CD14-positive monocyte (primary cell): ENCODE measurements at regions not wholly inside any gene's neighbourhood (a gene's known extent, or its start where the extent isn't known, plus 50 kb on each side); places are given as distances from the start of the nearest gene placed in this dataset.

Source experiments
- DNase-seq, 3 donors: peaks; one replicate each; pipeline ENCODE4 v3.0.0-alpha.2; 2011 to 2022
- H2AFZ ChIP-seq: 2 replicates; pipeline ENCODE4 v1.6.0; 2012; ENCODE audit warnings: mild to moderate bottlenecking, low read depth, low read length, inconsistent platforms; ENCODE audit not compliant: insufficient read depth, poor library complexity, severe bottlenecking
- H3K27ac ChIP-seq, 2 donors: 1 replicate in 1 of 2; 2 replicates in 1 of 2; pipeline ENCODE4 v1.5.1; 2012 to 2013; ENCODE audit warnings: low read length in 2 of 2, control low read depth in 1 of 2, inconsistent platforms in 1 of 2, low read depth in 1 of 2, mild to moderate bottlenecking in 1 of 2
- H3K27me3 ChIP-seq, 2 donors: one replicate each; pipeline versions ENCODE4 v1.6.0 to v1.6.1; 2011 to 2013; ENCODE audit warnings: low read length in 2 of 2; ENCODE audit not compliant: control insufficient read depth in 2 of 2, insufficient read depth in 2 of 2
- H3K36me3 ChIP-seq, 2 donors: replicated peaks in 1 of 2; 1 replicate in 1 of 2; 2 replicates in 1 of 2; pipeline versions ENCODE4 v1.5.1 to v1.6.1; 2012 to 2013; ENCODE audit warnings: low read length in 2 of 2, control low read depth in 1 of 2, inconsistent platforms in 1 of 2, mild to moderate bottlenecking in 1 of 2; ENCODE audit not compliant: insufficient read depth in 2 of 2, control insufficient read depth in 1 of 2
- H3K4me1 ChIP-seq, 2 donors: 1 replicate in 1 of 2; 2 replicates in 1 of 2; pipeline versions ENCODE4 v1.5.1 to v1.6.1; 2012 to 2013; ENCODE audit warnings: low read length in 2 of 2, control low read depth in 1 of 2, inconsistent platforms in 1 of 2, mild to moderate bottlenecking in 1 of 2, moderate library complexity in 1 of 2; ENCODE audit not compliant: insufficient read depth in 2 of 2, control insufficient read depth in 1 of 2
- H3K4me2 ChIP-seq: replicated peaks from 2 replicates; pipeline ENCODE3; 2012; ENCODE audit warnings: low read length, moderate library complexity, mild to moderate bottlenecking; ENCODE audit not compliant: poor library complexity, severe bottlenecking; ENCODE audit errors: extremely low read depth
- H3K4me3 ChIP-seq, 3 experiments: fragments of 200-600 bp in 1 of 3; sonication (generic) in 1 of 3; replicated peaks in 1 of 3; 1 replicate in 2 of 3; 2 replicates in 1 of 3; pipeline ENCODE4 v1.5.1; 2011 to 2013; ENCODE audit warnings: low read length in 3 of 3, mild to moderate bottlenecking in 3 of 3, control low read depth in 2 of 3, low read depth in 2 of 3, inconsistent platforms in 1 of 3, moderate library complexity in 1 of 3
- H3K79me2 ChIP-seq: 2 replicates; pipeline ENCODE4 v1.6.0; 2012; ENCODE audit warnings: mild to moderate bottlenecking, control low read depth, inconsistent platforms, low read length, moderate library complexity; ENCODE audit not compliant: insufficient read depth
- H3K9ac ChIP-seq: 2 replicates; pipeline ENCODE4 v1.6.0; 2017; ENCODE audit warnings: low read length, mild to moderate bottlenecking; ENCODE audit not compliant: insufficient read depth, poor library complexity, severe bottlenecking
- H3K9me3 ChIP-seq, 2 donors: replicated peaks in 1 of 2; 1 replicate in 1 of 2; 2 replicates in 1 of 2; pipeline versions ENCODE4 v1.5.1 to v1.6.1; 2012 to 2013; ENCODE audit warnings: low read length in 2 of 2, control low read depth in 1 of 2; ENCODE audit not compliant: control insufficient read depth in 1 of 2, insufficient read depth in 1 of 2
- H4K20me1 ChIP-seq: 2 replicates; pipeline ENCODE4 v1.6.0; 2012; ENCODE audit warnings: mild to moderate bottlenecking, low read length, control low read depth, moderate library complexity; ENCODE audit not compliant: insufficient read depth
- H3K27ac Mint-ChIP-seq, 7 donors: one replicate each; pipeline ENCODE4 v1.8.0; 2020; ENCODE audit warnings: mild to moderate bottlenecking in 7 of 7, mixed read lengths in 7 of 7, moderate library complexity in 6 of 7, inconsistent platforms in 2 of 7
- H3K27me3 Mint-ChIP-seq, 3 donors: one replicate each; pipeline ENCODE4 v1.8.0; 2021 to 2022; ENCODE audit warnings: low read depth in 3 of 3, mild to moderate bottlenecking in 3 of 3, mixed read lengths in 3 of 3, moderate library complexity in 3 of 3, inconsistent platforms in 1 of 3
- H3K36me3 Mint-ChIP-seq, 2 donors: one replicate each; pipeline ENCODE4 v1.8.0; 2020; ENCODE audit warnings: mixed read lengths in 2 of 2, inconsistent platforms in 1 of 2, mild to moderate bottlenecking in 1 of 2
- H3K4me1 Mint-ChIP-seq: one replicate; pipeline ENCODE4 v1.8.0; 2020; ENCODE audit warnings: mild to moderate bottlenecking, mixed read lengths
- H3K4me3 Mint-ChIP-seq, 2 donors: one replicate each; pipeline ENCODE4 v1.8.0; 2020; ENCODE audit warnings: mild to moderate bottlenecking in 2 of 2, mixed read lengths in 2 of 2, moderate library complexity in 1 of 2
- H3K9me3 Mint-ChIP-seq, 7 donors: one replicate each; pipeline ENCODE4 v1.8.0; 2020 to 2022; ENCODE audit warnings: mixed read lengths in 7 of 7, mild to moderate bottlenecking in 6 of 7, moderate library complexity in 6 of 7, inconsistent platforms in 2 of 7
- CTCF ChIP-seq: fragments of 200-600 bp; IDR thresholded peaks from one replicate; pipeline ENCODE4 v1.8.0; 2022; ENCODE audit warnings: antibody characterized with exemption, mild to moderate bottlenecking
- WGBS: methylation state at CpG from one replicate; pipeline ENCODE4 v1.1.5; 2013; ENCODE audit warnings: missing lambda C conversion rate; ENCODE audit not compliant: insufficient coverage; 5-methylcytosine and 5-hydroxymethylcytosine counted together
- intact Hi-C, 2 donors: fragments of 100-400 bp; cut with micrococcal nuclease; formaldehyde crosslinking; loops; one replicate each; pipeline versions ENCODE4 v1.15.0 to v1.15.1; 2023

- Histone ChIP-seq H3K4me3 (no peak overlapping the region), H3K9me3 (no peaks in the 10 kb centered on the region), H3K27ac (no peak overlapping the region), H3K27me3 (no peaks in the 10 kb centered on the region), H3K79me2 (no peaks in the 10 kb centered on the region), H3K9ac (no peak overlapping the region), H3K4me2 (no peak overlapping the region), H4K20me1 (no peaks in the 10 kb centered on the region), H3K4me1 (no peaks in the 10 kb centered on the region), H2AFZ (no peak overlapping the region), H3K36me3 (no peaks in the 10 kb centered on the region)
- intact Hi-C loops = no loop called here
- Mint-ChIP-seq H3K9me3 (no peaks in the 10 kb centered on the region), H3K27me3 (peaks cover 0 to 2% (median 2%) of the 10 kb centered on the region in 3 donors), H3K36me3 (no peaks in the 10 kb centered on the region), H3K4me1 (no peaks in the 10 kb centered on the region), H3K4me3 (no peak overlapping the region), H3K27ac (no peak overlapping the region)
- WGBS = no CpG with 5 or more reads among the region's 3 CpGs
- TF ChIP-seq CTCF = no peak
- no peak for DNase-seq
These were observed 91.0 kb upstream of the PLPPR4 start for GRCh38 chr1:99173282-99173681.

GRCh38 chr1:99173900-99174299, 90.4 kb upstream of the PLPPR4 start:
- Mint-ChIP-seq H3K9me3 (no peaks in the 10 kb centered on the region), H3K4me3 (no peak overlapping the region), H3K4me1 (no peaks in the 10 kb centered on the region), H3K27ac (no peak overlapping the region), H3K27me3 (peaks cover 0 to 2% (median 2%) of the 10 kb centered on the region in 3 donors), H3K36me3 (no peaks in the 10 kb centered on the region)
- 100% methylated on average over 2 of the region's 7 CpGs for WGBS
- H3K4me2 ChIP-seq = no peak overlapping the region
- no peak overlapping the region for H3K4me3 ChIP-seq
- H3K27ac ChIP-seq = no peak overlapping the region
- H3K36me3 ChIP-seq = no peaks in the 10 kb centered on the region
- no peaks in the 10 kb centered on the region for H3K9me3 ChIP-seq
- no peak for TF ChIP-seq CTCF
- no peaks in the 10 kb centered on the region for H3K4me1 ChIP-seq
- no peaks in the 10 kb centered on the region for H3K79me2 ChIP-seq
- H3K9ac ChIP-seq = no peak overlapping the region
- H4K20me1 ChIP-seq = no peaks in the 10 kb centered on the region
- no peaks in the 10 kb centered on the region for H3K27me3 ChIP-seq
- intact Hi-C loops = no loop called here
- no peak overlapping the region for H2AFZ ChIP-seq
- no peak for DNase-seq
